ENCODE measurements at regions not wholly inside any gene's neighbourhood (a gene's known extent, or its start where the extent isn't known, plus 50 kb on each side); places are given as distances from the start of the nearest gene placed in this dataset.
A peak's percentile ranks its signal among the peaks of the same experiment; 100 is the strongest.

DNA sequence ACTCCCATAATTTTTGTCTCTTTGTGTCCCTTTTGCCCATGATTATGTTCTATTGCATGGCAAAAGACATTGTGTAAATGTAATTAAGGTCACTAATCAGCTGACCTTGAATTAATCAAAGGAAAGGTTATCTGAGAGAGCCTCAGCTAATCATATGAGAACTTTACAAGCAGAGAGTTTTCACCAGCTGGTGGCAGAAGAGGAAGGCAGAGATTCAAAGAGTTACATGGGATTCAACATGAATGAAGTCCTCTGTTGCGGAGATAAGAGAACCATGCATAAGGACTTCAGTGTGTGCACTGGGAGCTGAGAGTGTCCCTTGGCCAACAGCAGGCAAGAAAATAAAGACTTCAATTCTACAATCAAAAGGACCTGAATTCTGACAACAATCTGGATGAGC, 494.1 kb upstream of the ARID1B start:
- Histone ChIP-seq H3K36me3 (ENCODE audit: insufficient read depth, low read length) (peaks cover under 1% of the 10 kb centered on the region; the same call in 1 of the 2 replicates), H3K4me3 (no peak overlapping the region), H3K27ac (peak overlapping the region; percentile 80), H3K9ac (ENCODE audit: insufficient read length) (no peak overlapping the region), H3K9me3 (ENCODE audit: low read depth, low read length) (no peaks in the 10 kb centered on the region)
- DNase-seq (ENCODE audit: low read depth, low spot score), result no peak
- TF ChIP-seq FOXP2 (optimal IDR thresholded peaks at IDR 0.05; ENCODE audit: control extremely low read depth, extremely low read length, insufficient read depth) (no peak), EZH2 (IDR thresholded peaks at IDR 0.05) (no peak), POLR2AphosphoS5 (IDR thresholded peaks at IDR 0.05; ENCODE audit: borderline replicate concordance, low read depth, low read length) (no peak)

DNA sequence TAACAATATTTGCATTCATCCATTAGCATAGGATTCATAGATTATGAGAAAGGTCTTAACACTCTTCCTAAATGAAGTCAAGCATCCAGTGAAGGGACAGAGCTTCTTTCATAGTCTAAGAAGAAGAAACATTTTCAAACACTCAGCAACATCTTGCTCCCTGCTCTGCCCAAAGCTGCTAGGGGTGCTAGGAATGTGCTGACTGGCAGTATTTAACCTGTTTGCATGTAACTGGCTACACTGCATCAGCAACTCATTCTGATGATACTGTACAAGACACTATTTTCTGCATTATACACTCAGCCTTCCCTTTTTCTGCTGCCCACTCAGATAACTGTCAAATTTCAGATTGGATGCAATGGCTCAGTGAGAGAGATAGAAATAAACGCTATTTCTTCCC, 495.1 kb upstream of the ARID1B start:
- Histone ChIP-seq H3K9me3 (ENCODE audit: low read depth, low read length) (no peaks in the 10 kb centered on the region; the same call in 1 of the 2 replicates), H3K36me3 (ENCODE audit: insufficient read depth, low read length) (peaks cover 11% of the 10 kb centered on the region; the same call in 1 of the 2 replicates), H3K9ac (ENCODE audit: insufficient read length) (no peak overlapping the region), H3K27ac (peak overlapping the region; percentile 80), H3K4me3 (0 out of 2 replicates have a peak overlapping the region, but pooled peaks have one; percentile 6)
- no peak for DNase-seq (ENCODE audit: low read depth, low spot score)
- TF ChIP-seq POLR2AphosphoS5 (IDR thresholded peaks at IDR 0.05; ENCODE audit: borderline replicate concordance, low read depth, low read length) (peak; percentile 33; the same call in 1 of the 2 replicates), EZH2 (IDR thresholded peaks at IDR 0.05) (no peak)

DNA sequence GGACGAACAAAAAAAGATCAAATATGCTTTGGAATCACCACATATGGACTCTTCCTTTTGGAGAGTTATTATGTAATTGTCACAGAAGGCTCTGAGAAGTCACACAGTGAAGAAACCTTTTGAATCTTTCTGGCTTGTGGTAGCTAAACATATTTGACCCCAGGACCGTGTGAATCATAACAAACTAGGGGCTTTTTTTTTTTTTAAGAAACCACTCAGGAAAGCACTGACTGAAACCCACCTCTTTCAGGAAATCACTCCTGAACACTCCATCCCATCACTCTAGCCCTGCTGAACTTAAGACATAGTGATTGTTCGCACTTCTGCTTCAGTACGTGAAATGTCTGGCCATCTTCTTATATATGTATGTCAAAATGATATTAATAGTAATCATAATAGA, 495.9 kb upstream of the ARID1B start:
- no peak for TF ChIP-seq FOXP2 (optimal IDR thresholded peaks at IDR 0.05; ENCODE audit: control extremely low read depth, extremely low read length, insufficient read depth)
- no peak for TF ChIP-seq EZH2 (IDR thresholded peaks at IDR 0.05)
- DNase-seq (ENCODE audit: low read depth, low spot score), result no peak
- H3K9ac ChIP-seq (ENCODE audit: insufficient read length), result no peak overlapping the region
- H3K27ac ChIP-seq, result peak overlapping the region; percentile 2; the same call in 1 of the 2 replicates
- H3K4me3 ChIP-seq, result no peak overlapping the region
- peaks cover 12% of the 10 kb centered on the region; the same call in 1 of the 2 replicates for H3K36me3 ChIP-seq (ENCODE audit: insufficient read depth, low read length)
- no peaks in the 10 kb centered on the region; the same call in 1 of the 2 replicates for H3K9me3 ChIP-seq (ENCODE audit: low read depth, low read length)

DNA sequence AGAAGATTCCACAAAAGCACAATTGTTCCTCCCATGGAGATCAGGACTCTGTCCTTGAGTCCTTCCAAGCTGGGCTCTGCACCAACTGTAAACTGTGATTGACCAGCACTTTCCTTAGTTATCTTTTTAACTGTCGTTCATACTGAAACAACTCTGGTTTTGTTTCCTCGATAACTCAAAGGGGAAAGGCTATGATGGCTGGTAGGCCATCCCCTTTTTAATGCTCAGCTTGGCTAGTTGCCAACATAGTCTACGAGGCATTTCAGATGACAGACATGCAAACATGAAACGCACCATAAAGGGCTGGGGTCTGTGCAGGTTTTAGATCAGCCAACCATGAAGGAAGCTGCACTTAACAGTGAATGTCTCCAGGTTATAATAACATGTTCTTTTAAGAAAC, 497.1 kb upstream of the ARID1B start:
- H3K4me3 ChIP-seq, result peak overlapping the region; percentile 0; the same call in 1 of the 2 replicates
- no peak for DNase-seq (ENCODE audit: low read depth, low spot score)
- TF ChIP-seq FOXP2 (optimal IDR thresholded peaks at IDR 0.05; ENCODE audit: control extremely low read depth, extremely low read length, insufficient read depth), result no peak
- TF ChIP-seq POLR2AphosphoS5 (IDR thresholded peaks at IDR 0.05; ENCODE audit: borderline replicate concordance, low read depth, low read length), result no peak
- TF ChIP-seq EZH2 (IDR thresholded peaks at IDR 0.05), result no peak
- no peak overlapping the region for H3K9ac ChIP-seq (ENCODE audit: insufficient read length)
- peak overlapping the region; percentile 95 for H3K27ac ChIP-seq
- no peaks in the 10 kb centered on the region; the same call in 1 of the 2 replicates for H3K9me3 ChIP-seq (ENCODE audit: low read depth, low read length)
- peaks cover 12% of the 10 kb centered on the region; the same call in 1 of the 2 replicates for H3K36me3 ChIP-seq (ENCODE audit: insufficient read depth, low read length)

DNA sequence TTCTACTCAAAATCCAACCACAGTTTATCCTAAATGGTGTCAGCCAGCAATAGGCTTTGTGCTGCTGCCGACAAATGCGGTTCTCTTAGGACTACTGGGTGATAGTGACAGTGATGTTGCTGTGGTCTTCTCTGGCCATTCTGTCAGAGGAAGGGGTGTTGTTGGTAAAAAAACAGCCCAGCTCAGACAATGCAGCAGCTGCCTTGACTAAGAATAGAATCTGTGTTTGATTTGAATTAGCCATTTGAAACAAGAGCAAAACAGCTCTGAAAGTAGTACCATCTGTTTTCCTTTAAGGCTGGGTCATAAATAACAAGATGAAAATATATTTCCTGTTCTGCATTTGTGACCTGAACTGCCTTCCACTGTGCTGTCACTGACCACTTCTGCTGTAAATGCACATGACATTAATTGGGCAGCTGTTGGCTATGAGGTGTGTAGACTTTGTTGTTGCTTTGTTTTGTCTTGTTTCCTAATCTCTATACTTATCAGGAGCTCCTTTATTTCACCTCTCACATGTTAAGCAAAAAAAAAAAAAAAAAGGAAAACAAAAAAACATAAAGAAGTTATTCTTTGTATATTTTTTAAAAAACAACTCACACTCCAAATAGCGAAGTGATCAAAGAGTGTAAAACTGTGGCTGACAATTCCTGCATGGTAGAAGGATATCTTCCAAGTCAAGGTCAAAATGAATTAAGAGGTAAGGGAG, 497.8 kb upstream of the ARID1B start:
- Histone ChIP-seq H3K36me3 (ENCODE audit: insufficient read depth, low read length) (peaks cover 12% of the 10 kb centered on the region; the same call in 1 of the 2 replicates), H3K4me3 (peak overlapping the region; percentile 53), H3K9ac (ENCODE audit: insufficient read length) (peak overlapping the region; percentile 29), H3K9me3 (ENCODE audit: low read depth, low read length) (no peaks in the 10 kb centered on the region; the same call in 1 of the 2 replicates), H3K27ac (peak overlapping the region; percentile 95)
- DNase-seq (ENCODE audit: low read depth, low spot score), result no peak
- TF ChIP-seq FOXP2 (optimal IDR thresholded peaks at IDR 0.05; ENCODE audit: control extremely low read depth, extremely low read length, insufficient read depth) (no peak), EZH2 (IDR thresholded peaks at IDR 0.05) (no peak), POLR2AphosphoS5 (IDR thresholded peaks at IDR 0.05; ENCODE audit: borderline replicate concordance, low read depth, low read length) (no peak; the same call in 1 of the 2 replicates)

DNA sequence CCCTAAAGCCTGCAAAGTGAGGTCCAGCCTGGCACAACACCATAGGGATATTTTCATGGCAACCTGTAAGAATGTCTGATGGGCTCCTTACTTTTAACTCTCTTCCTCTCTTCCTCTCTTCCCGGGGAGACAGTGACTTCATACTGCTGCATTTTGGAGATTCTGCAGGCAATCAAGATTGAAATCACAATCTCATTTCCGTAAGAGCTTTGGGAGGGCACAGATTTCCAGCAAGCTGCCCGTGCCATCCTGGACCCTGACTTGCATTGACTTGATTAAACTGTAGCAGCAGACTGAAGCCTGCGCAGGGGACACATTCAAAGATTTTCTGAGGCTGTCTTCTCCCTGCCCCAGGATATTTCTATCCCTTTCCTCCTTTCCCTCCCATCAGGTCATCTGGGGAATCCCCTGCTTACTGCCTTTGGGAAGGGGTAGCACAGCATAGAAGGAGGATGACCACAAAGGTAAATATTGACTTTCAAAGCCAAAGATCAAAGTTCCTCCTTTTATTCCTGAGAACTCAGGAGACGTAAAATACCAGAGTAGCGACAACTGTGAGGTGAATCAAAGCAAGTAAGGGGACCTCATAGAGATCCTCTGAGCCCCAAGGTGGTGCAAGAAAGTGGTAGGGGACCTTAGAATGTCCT, 504.0 kb upstream of the ARID1B start:
- Histone ChIP-seq H3K9ac (ENCODE audit: insufficient read length) (no peak overlapping the region), H3K36me3 (ENCODE audit: insufficient read depth, low read length) (peaks cover 12% of the 10 kb centered on the region; the same call in 1 of the 2 replicates), H3K9me3 (ENCODE audit: low read depth, low read length) (no peaks in the 10 kb centered on the region; the same call in 1 of the 2 replicates), H3K4me3 (no peak overlapping the region), H3K27ac (no peak overlapping the region)
- no peak for DNase-seq (ENCODE audit: low read depth, low spot score)
- no peak for TF ChIP-seq FOXP2 (optimal IDR thresholded peaks at IDR 0.05; ENCODE audit: control extremely low read depth, extremely low read length, insufficient read depth)
- TF ChIP-seq EZH2 (IDR thresholded peaks at IDR 0.05), result no peak
- no peak for TF ChIP-seq POLR2AphosphoS5 (IDR thresholded peaks at IDR 0.05; ENCODE audit: borderline replicate concordance, low read depth, low read length)

DNA sequence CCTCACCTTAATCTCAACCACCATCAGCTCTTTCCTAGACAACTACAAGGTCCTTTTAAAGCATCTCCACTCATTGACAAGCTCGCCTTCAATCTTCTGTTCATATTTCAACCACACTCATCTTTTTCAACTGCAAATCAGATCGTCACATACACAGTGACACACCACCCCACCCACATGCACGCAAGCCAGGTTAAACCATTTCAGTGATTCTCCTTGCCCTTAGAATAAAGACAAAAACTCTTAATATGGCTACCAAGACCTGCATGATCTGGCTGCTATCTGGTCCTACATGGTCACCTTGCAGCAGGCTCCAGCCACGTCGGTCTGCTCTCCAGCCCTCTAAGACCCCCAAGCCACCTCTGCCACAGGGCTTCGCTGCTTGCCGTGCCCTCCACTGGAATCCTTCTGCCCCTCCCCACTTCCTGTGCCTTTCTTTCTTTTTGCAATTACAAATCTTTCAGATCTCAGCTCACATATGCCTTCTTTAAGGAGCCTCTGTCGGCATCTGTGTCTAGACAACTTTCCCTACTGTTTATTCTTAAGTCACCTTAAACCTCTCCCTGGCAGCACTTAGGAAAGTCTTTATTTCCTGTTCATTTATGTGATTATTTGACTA, 507.3 kb upstream of the ARID1B start:
- no peaks in the 10 kb centered on the region for H3K9me3 ChIP-seq (ENCODE audit: low read depth, low read length)
- no peak overlapping the region for H3K9ac ChIP-seq (ENCODE audit: insufficient read length)
- H3K27ac ChIP-seq, result no peak overlapping the region
- no peak overlapping the region for H3K4me3 ChIP-seq
- TF ChIP-seq FOXP2 (optimal IDR thresholded peaks at IDR 0.05; ENCODE audit: control extremely low read depth, extremely low read length, insufficient read depth) (no peak), POLR2AphosphoS5 (IDR thresholded peaks at IDR 0.05; ENCODE audit: borderline replicate concordance, low read depth, low read length) (no peak), EZH2 (IDR thresholded peaks at IDR 0.05) (no peak)
- no peak for DNase-seq (ENCODE audit: low read depth, low spot score)
- no peaks in the 10 kb centered on the region for H3K36me3 ChIP-seq (ENCODE audit: insufficient read depth, low read length)

DNA sequence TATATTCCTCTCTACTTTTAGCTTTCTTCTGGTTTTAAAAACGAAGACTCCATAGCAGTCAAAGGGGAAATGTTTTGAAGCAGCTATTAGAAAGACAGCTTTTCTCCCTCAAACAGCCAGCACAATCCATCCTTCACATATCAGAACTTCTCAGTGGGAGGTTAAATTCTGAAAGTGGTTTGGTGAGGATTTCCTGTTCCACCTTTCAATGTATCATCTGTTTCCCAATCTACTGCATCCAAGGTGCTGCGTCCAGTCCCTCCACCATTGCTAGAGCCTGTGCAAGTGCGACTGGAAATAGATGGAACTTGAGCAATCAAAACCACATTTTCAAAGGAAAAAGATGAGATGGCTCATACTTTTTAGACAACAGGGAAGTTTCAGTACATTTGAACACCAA, 508.3 kb upstream of the ARID1B start:
- Histone ChIP-seq H3K4me3 (no peak overlapping the region), H3K9me3 (ENCODE audit: low read depth, low read length) (no peaks in the 10 kb centered on the region), H3K27ac (no peak overlapping the region), H3K36me3 (ENCODE audit: insufficient read depth, low read length) (no peaks in the 10 kb centered on the region), H3K9ac (ENCODE audit: insufficient read length) (no peak overlapping the region)
- no peak for DNase-seq (ENCODE audit: low read depth, low spot score)
- no peak for TF ChIP-seq FOXP2 (optimal IDR thresholded peaks at IDR 0.05; ENCODE audit: control extremely low read depth, extremely low read length, insufficient read depth)
- TF ChIP-seq POLR2AphosphoS5 (IDR thresholded peaks at IDR 0.05; ENCODE audit: borderline replicate concordance, low read depth, low read length), result no peak

All from SK-N-MC (cell line).